ENCODE measurements at regions not wholly inside any gene's neighbourhood (a gene's known extent, or its start where the extent isn't known, plus 50 kb on each side); places are given as distances from the start of the nearest gene placed in this dataset.

DNA sequence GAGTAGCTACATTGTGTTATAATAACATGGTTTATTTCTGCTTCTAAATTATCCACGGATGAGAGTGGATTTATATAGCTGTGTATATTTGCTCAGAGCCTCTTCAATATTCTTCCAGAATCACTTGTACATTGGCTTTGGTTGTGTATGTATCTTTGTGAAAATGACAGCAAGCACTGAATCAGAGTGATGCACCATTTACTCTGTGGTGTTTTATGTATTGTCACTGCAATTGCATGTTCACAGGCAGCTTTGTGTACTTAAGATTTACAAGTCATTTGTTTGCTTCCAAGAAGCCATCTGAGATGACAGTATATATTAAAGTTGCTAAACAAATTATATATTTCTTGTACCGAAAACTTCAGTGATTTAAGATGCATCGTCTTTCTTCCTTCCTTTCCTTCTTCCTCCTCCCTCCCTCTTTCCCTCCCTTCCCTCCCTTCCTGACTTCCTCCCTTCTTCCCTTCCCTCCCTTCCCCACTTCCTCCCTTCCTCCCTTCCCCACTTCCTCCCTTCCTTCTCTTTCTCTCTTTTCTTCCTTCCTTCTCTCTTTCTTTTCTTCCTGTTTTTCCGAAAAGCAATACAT is 362.3 kb upstream of the GOLIM4 start:
- TF ChIP-seq YY1 (IDR thresholded peaks at IDR 0.05; ENCODE audit: low read depth), result no peak
- TF ChIP-seq FOXM1 (IDR thresholded peaks at IDR 0.05; ENCODE audit: borderline replicate concordance, low read depth), result no peak
- TF ChIP-seq, protein P1, sequence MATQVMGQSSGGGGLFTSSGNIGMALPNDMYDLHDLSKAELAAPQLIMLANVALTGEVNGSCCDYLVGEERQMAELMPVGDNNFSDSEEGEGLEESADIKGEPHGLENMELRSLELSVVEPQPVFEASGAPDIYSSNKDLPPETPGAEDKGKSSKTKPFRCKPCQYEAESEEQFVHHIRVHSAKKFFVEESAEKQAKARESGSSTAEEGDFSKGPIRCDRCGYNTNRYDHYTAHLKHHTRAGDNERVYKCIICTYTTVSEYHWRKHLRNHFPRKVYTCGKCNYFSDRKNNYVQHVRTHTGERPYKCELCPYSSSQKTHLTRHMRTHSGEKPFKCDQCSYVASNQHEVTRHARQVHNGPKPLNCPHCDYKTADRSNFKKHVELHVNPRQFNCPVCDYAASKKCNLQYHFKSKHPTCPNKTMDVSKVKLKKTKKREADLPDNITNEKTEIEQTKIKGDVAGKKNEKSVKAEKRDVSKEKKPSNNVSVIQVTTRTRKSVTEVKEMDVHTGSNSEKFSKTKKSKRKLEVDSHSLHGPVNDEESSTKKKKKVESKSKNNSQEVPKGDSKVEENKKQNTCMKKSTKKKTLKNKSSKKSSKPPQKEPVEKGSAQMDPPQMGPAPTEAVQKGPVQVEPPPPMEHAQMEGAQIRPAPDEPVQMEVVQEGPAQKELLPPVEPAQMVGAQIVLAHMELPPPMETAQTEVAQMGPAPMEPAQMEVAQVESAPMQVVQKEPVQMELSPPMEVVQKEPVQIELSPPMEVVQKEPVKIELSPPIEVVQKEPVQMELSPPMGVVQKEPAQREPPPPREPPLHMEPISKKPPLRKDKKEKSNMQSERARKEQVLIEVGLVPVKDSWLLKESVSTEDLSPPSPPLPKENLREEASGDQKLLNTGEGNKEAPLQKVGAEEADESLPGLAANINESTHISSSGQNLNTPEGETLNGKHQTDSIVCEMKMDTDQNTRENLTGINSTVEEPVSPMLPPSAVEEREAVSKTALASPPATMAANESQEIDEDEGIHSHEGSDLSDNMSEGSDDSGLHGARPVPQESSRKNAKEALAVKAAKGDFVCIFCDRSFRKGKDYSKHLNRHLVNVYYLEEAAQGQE (IDR thresholded peaks at IDR 0.05; ENCODE audit: low read depth), result no peak
- TF ChIP-seq TAF1 (IDR thresholded peaks at IDR 0.05; ENCODE audit: low read depth), result no peak
- TF ChIP-seq, protein P2, sequence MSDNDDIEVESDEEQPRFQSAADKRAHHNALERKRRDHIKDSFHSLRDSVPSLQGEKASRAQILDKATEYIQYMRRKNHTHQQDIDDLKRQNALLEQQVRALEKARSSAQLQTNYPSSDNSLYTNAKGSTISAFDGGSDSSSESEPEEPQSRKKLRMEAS (IDR thresholded peaks at IDR 0.05), result no peak
- TF ChIP-seq CEBPB (IDR thresholded peaks at IDR 0.05), result no peak
